ENCODE measurements at regions not wholly inside any gene's neighbourhood (a gene's known extent, or its start where the extent isn't known, plus 50 kb on each side); places are given as distances from the start of the nearest gene placed in this dataset.
"Not testable (repeated sequence)": the region's sequence is repeated elsewhere in the genome, so short reads cannot be mapped to it uniquely, and the experiment has no call there.

GRCh38 chr20:22529150-22530019, 55.0 kb downstream of the FOXA2 start:
- DNase-seq: no peak

GRCh38 chr20:22526512-22527012, 57.8 kb downstream of the FOXA2 start:
- no peak for DNase-seq

GRCh38 chr20:22525821-22526220, 58.6 kb downstream of the FOXA2 start:
- no peak for DNase-seq

GRCh38 chr20:22525069-22525820, 59.1 kb downstream of the FOXA2 start:
- DNase-seq: no peak

- DNase-seq: no peak
Observed at GRCh38 chr20:22524393-22525015, 59.9 kb downstream of the FOXA2 start.

GRCh38 chr20:22523499-22524392, 60.6 kb downstream of the FOXA2 start:
- DNase-seq: no peak

- no peak for DNase-seq
Observed at GRCh38 chr20:22523128-22523498, 61.3 kb downstream of the FOXA2 start.

GRCh38 chr20:22522701-22523100, 61.7 kb downstream of the FOXA2 start:
- DNase-seq: no peak

GRCh38 chr20:22521940-22522339, 62.4 kb downstream of the FOXA2 start:
- not testable (repeated sequence) for DNase-seq

GRCh38 chr20:22520381-22520780, 64.0 kb downstream of the FOXA2 start:
- DNase-seq: no peak

GRCh38 chr20:22515264-22515663, 69.1 kb downstream of the FOXA2 start:
- no peak for DNase-seq

- DNase-seq: no peak
Observed at GRCh38 chr20:22513574-22513973, 70.8 kb downstream of the FOXA2 start.

GRCh38 chr20:22512911-22513489, 71.4 kb downstream of the FOXA2 start:
- no peak for DNase-seq

- DNase-seq: no peak
Observed at GRCh38 chr20:22511943-22512910, 72.1 kb downstream of the FOXA2 start.

GRCh38 chr20:22509843-22510147, 74.6 kb downstream of the FOXA2 start:
- DNase-seq: no peak

- DNase-seq: no peak
Observed at GRCh38 chr20:22509090-22509842, 75.1 kb downstream of the FOXA2 start.

- DNase-seq: no peak
Observed at GRCh38 chr20:22508426-22508825, 75.9 kb downstream of the FOXA2 start.

- no peak for DNase-seq
Observed at GRCh38 chr20:22507240-22507961, 77.0 kb downstream of the FOXA2 start.

- DNase-seq: no peak
Observed at GRCh38 chr20:22506827-22507226, 77.5 kb downstream of the FOXA2 start.

Measured in inflammatory macrophage treated with lipopolysaccharide for 4 hours (primary cell).